ENCODE measurements at regions not wholly inside any gene's neighbourhood (a gene's known extent, or its start where the extent isn't known, plus 50 kb on each side); places are given as distances from the start of the nearest gene placed in this dataset.

GRCh38 chr3:28186748-28187147, 54.7 kb upstream of the CMC1 start:
- TF ChIP-seq CTCF (conservative IDR thresholded peaks at IDR 0.05; ENCODE audit: low read depth, low read length) (no peak), EZH2 (IDR thresholded peaks at IDR 0.05; ENCODE audit: borderline replicate concordance, low read depth, low read length, poor library complexity, severe bottlenecking) (no peak)
